Inferior parietal cortex (tissue), 1 donor: ENCODE measurements at regions not wholly inside any gene's neighbourhood (a gene's known extent, or its start where the extent isn't known, plus 50 kb on each side); places are given as distances from the start of the nearest gene placed in this dataset.
"Not testable (repeated sequence)": the region's sequence is repeated elsewhere in the genome, so short reads cannot be mapped to it uniquely, and the experiment has no call there.

Experiments
- DNase-seq: peaks from one replicate; pipeline ENCODE4 v3.0.0-alpha.2; 2016; ENCODE audit errors: extremely low spot score

DNA sequence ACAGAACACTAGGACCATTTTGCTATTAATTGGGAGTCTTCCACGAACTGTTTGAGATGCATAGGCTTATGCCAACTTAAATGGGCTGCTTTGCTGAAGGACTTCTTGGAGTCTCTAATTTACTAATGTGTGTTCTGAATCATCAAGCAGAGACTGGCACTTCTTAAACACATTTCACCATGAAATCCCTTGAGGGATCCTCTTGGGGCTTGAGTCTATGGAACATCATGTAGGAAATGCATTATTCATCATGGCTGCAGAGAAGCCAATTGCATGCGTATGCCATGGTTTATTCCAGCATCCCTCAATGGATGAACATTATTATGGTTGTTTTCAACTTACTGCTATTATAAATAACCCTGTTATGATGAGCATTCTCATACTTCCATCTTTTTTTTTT lies 73.4 kb downstream of the FGD2 start:
- no peak for DNase-seq

DNA sequence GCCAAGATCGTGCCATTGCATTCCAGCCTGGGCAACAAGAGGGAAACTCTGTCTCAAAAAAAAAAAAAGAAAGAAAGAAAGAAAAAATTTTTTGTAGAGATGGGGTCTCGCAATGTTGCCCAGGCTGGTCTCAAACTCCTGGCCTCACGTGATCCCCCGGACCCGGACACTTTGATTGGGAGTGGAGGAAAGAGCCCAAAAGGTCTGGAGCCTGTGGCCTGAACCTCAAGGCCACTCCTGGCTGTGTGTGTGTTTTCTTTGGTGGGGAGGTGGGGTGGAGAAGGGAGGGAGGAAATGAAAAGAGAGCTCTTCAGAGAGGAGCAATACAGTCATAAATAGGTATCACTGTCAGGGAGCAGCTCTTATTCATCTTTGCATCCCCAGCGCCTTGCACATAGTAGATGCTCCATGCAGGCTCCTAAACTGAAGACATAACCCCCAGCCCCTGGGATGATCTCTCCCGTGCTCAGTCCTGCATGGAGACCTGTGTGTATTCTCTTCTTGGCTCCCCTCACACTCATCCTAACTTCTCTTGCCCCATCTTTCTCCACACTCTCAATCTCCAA lies 75.7 kb downstream of the FGD2 start:
- no peak for DNase-seq

GRCh38 chr6:37082390-37083130 lies 77.1 kb downstream of the FGD2 start:
- no peak for DNase-seq

- DNase-seq, result peak; percentile 53
These were observed 78.0 kb downstream of the FGD2 start for GRCh38 chr6:37083243-37084138.

GRCh38 chr6:37084665-37085064 lies 79.2 kb downstream of the FGD2 start:
- DNase-seq, result not testable (repeated sequence)

DNA sequence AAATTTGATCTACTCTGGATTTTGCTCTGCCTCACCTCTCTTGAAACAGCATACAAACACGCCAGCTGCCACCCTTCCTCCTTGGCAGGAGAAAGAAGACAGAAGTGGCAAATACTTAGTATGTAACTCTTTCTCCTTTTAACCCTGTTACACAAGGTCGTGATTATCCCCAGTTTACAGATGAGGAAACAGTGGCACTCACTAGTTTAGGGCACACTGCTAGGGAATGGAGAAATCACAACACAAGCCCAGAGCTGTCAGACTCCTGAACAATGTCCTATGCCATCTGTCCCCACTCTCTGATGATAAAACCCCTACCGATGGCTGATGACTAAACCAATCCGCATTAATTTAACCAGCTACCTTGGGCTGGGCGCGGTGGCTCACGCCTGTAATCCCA lies 79.7 kb downstream of the FGD2 start:
- DNase-seq, result no peak

DNA sequence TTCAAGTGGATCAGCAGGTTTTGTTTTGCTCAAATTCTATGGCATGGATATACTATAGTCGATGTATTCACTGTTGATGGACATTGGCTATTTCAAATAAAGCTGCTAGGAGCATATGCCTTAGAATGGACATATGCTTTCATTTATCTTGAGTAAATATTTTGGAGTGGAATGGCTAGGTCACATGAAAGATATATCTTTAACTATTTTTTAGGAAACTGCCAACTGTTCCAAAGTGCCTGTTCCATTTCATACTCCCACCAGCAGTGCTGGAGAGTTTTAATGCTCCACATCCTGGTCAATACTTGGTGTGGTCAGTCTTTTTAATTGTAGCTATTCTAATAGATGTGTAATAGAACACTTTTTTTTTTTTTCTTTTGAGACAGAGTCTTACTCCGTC lies 81.1 kb upstream of the PIM1 start:
- DNase-seq, result no peak

DNA sequence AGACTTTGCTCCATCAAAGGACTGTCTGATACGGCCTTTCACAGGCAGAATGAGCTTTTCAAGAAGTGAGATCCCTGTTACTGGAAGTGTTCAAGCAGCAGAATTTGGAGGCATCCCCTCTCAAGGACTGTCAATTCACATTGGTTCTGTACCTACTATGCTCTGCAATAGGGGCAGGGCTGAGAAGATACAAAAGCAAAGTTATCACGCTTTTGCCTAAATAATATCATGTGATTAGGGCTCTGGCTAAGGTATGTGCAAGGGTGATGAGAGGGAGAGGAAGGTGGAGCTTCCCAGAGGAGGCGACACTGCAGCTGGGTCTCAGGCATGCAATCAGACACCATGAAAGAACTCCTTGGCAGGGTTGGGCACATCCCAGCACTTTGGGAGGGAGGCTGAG lies 80.2 kb upstream of the PIM1 start:
- no peak for DNase-seq

DNA sequence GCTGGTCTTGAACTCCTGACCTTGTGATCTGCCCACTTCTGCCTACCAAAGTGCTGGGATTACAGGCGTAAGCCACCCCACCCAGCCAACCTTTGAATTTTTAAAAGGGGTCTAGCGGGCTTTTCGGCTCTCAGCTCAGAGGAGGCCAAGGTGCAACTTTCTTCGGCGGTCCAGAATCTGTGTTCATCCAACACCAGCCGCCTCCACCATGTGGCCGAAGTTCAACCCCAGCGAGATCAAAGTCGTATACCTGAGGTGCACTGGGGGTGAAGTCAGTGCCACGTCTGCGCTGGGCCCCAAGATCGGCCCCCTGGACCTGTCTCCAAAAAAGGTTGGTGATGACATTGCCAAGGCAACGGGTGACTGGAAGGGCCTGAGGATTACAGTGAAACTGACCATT lies 78.8 kb upstream of the PIM1 start:
- DNase-seq, result not testable (repeated sequence)

GRCh38 chr6:37091586-37091985 lies 78.4 kb upstream of the PIM1 start:
- not testable (repeated sequence) for DNase-seq

GRCh38 chr6:37092923-37093727 lies 76.8 kb upstream of the PIM1 start:
- no peak for DNase-seq

DNA sequence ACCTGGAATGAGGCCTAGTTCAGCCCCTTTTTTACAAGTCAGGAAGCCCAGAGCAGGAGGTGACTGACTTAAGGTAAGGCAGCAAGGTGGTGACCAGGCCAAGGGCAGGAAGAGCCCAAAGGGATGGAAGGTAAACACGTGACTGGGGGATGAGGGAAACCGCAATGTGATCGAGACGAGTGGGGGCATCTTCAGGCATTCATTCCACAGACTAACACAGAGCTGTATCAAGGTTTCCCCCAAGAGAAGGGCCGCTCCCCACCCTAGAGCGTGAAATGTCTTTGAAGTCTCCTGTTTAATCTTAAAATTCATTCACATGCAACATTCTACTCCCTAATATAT lies 76.3 kb upstream of the PIM1 start:
- no peak for DNase-seq

- no peak for DNase-seq
These were observed 74.0 kb upstream of the PIM1 start for GRCh38 chr6:37095997-37096396.

DNA sequence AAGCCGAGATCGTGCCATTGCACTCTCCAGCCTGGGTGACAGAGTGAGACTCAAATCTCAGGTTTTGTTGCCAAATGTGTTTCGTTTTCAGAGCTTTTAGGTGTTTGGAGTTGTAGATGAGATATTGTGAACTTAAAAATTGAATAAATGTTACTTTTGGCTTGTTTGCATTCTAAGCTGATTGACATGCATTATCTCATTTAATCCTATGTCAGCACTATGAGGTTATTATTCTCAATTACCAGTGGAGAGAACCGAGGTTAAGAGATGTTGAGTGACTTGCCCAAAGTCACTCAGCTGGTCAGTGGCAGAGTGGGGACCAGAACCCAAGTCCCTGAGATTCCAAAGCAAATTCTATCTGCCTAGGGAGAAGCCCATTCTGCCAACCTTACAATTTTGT lies 72.6 kb upstream of the PIM1 start:
- DNase-seq, result no peak

GRCh38 chr6:37099442-37099841 lies 70.5 kb upstream of the PIM1 start:
- DNase-seq, result no peak

DNA sequence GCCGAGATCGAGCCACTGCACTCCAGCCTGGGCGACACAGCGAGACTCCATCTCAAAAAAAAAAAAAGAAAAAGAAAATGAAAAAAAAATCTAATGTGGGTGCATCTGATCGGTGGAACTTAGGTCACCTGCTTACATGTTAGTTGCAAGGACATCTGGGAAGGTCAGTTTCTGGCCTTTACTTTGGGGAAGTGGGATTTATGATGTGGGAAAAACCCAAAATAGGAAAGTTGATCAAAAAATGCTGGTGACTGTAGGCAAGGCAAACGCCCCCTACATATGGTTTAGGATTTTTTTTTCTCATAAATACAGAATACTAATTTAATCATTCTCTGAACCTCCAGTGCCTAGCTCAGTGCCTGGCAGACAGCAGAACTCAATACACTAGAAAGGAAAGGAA lies 69.2 kb upstream of the PIM1 start:
- no peak for DNase-seq

DNA sequence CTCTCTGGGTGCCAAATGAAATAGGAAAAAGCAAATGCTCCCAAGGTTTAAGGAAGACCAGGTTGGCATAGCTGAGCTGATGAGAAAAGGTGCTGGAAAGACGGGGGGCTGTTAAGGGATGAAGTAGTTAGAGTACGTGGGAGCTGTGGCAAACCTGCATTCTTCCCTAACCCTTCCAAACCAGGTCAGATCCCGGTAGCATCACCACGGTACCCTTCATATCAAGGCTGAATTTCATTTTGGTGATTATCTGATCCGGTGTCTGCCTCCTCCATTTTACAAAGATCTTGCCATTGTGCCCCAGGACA lies 68.0 kb upstream of the PIM1 start:
- DNase-seq, result no peak

- peak; percentile 84 for DNase-seq
These were observed 67.4 kb upstream of the PIM1 start for GRCh38 chr6:37102299-37103168.

DNA sequence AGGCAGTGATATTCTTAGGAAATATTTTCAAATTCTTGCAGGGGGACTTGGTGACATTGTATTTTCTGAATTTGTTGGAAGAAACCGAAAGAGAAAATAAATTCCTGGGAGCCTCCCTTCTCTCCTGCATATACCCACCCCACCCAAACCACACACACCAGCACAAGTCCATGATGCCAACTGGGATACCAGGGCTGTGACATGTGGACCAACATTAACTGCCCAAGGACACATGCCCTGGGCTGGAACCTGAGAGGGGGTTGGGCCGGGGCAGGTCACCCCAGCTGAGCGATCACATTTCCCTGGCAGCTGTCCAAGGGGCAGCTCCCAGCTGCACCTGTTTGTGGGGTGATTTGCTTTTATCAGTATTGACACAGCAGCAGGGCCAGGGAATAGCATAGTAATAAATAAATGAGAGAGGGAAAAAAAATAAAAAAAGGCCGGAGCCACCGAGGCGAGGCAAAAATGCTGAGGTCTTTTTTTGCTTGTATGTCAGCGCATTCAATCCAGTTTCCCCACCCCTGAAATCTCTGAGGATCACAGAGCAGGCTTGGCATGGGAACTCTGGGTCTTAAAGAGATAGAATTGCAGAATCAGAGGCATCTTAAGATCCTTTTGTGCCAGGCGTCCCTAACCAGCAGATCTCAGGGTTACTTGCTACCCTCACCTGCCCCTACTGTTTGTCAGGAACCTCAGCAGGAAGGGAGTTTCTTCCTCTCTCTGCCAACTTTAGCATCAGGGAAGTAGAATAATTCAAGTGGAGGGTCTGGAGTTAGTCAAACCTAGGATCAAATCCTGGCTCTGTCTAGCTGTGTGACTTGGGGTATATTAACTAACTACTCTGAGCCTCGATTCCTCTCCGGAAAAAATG lies 66.5 kb upstream of the PIM1 start:
- DNase-seq, result peak; percentile 64

DNA sequence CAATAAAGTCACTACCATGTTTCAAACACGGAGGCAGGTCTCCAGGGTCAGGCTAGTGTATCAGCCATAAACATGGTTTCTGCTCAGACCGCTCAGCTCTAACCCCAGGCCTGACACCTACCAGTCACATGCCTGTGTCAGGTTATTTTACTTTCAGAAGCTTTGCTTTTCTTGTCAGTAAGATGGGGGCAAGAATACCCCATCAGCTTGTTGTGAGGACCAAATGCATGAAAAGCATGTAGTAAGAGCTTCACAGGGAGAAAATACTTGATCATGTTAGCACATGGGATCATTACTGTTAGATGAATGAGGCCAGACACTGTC lies 65.2 kb upstream of the PIM1 start:
- DNase-seq, result no peak
